ENCODE measurements at regions not wholly inside any gene's neighbourhood (a gene's known extent, or its start where the extent isn't known, plus 50 kb on each side); places are given as distances from the start of the nearest gene placed in this dataset.
"Not testable (repeated sequence)": the region's sequence is repeated elsewhere in the genome, so short reads cannot be mapped to it uniquely, and the experiment has no call there.

DNA sequence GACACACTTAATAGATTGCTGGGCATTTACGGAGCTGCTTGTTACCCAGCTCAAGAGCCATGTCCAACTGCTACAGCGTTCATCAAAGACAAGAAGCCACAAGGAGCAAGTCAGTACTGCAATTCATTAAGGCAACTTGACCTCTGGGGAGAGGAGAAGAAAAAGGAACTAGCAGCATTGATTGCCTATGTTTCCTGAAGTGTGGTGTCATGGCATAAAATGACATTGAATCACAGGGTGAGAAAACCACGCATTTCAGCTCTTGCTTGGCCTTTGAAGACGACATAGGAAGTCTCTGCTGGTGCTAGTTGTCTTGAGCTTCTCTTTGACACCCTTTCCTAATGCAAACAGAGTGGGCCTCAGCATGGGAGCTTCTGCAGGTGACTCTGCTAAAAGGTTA lies 139.1 kb downstream of the CDH26 start:
- DNase-seq, result no peak

DNA sequence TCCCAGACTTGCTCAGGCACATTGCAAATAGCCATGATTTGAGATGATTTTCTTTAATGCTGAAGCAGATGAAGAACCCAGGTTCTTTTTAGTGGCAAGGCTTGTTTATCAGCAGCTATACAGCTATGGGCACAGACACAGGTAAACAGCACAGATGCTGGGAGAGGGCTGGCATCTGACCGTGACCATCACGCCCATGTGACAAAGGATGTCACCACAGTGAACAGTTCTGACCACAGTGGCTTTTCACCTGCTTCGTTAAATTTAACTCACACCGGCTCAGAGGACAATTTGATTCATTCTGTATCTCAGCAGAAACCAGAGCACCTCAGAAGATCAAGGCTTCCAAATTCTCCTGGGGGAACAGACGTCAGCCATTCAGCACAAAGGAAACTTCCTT lies 142.6 kb downstream of the CDH26 start:
- no peak for DNase-seq

DNA sequence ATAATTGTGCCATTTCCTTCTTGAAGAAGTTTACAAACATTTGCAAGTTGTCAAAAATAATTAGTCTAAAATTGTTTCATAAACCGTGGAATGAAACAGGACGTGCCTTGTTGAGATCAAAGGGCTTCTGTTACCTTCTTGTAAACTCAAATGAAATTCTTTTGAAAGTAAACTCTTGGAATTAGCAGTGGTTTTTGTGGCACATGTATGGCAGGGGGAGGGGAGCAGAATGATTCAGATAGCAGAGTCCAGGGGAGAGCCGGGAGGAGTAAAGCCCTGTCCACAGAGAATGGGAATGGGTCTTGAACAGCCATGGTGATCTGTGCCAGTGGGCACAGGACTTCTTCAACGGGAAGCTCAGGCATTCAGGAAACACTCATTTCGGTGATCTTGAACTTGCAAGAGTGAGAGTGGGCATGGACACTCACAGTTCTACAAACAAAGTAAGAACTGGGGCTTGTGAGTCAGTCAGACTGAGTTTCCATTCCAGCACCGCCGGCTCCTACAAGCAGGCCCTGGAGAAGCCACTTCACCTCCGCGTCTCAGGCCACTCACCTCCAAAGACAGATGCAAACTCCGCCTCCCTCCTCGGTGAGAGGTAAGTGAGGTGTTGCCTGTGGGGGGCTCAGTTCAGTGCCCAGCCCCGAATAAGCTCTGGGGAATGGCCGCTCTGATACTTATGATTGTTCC lies 143.1 kb downstream of the CDH26 start:
- no peak for DNase-seq

DNA sequence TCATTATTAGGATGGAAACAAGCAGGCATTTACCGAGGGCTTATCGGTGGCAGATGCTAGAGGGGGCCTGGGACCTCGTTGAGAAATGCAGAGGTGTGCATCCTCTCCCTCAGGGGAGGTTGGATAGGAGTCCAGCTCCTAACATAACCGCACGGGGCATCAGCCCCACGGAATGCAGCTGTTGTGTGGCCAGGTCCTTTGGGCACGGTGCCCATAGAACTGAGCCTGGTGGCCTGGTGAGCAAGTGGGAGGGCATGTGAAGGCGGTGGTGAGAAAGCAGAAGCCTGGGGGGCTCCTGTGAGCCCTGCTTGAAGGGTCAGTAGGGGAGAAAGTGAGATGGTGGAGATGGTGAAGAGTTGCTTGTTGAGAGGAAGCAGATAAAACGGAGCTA lies 143.7 kb downstream of the CDH26 start:
- DNase-seq, result no peak

DNA sequence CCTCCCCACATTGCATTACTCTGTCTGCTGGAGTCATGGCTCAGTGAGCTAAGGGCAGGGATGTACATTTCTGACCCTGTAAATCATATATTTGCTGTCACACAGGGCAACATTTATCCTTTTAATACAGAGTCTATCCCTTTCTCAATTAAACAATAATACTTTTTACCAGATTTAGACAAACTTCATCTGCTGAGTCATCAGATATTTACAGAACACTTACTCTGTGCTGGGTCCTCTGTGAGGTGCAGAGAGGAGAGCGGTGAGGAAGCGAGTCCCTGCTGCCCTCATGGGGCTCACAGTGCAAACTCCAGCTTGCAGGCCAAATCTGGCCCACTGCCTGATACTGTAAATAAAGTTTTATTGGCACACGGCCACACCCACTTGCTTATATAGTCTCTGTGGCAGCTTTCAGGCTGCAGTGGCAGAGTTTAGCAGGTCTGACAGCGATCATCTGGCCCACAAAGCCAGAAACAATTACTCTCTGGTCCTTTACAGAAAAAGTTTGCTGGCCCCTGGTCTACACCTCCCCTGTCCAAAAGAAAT lies 144.5 kb downstream of the CDH26 start:
- DNase-seq, result no peak

DNA sequence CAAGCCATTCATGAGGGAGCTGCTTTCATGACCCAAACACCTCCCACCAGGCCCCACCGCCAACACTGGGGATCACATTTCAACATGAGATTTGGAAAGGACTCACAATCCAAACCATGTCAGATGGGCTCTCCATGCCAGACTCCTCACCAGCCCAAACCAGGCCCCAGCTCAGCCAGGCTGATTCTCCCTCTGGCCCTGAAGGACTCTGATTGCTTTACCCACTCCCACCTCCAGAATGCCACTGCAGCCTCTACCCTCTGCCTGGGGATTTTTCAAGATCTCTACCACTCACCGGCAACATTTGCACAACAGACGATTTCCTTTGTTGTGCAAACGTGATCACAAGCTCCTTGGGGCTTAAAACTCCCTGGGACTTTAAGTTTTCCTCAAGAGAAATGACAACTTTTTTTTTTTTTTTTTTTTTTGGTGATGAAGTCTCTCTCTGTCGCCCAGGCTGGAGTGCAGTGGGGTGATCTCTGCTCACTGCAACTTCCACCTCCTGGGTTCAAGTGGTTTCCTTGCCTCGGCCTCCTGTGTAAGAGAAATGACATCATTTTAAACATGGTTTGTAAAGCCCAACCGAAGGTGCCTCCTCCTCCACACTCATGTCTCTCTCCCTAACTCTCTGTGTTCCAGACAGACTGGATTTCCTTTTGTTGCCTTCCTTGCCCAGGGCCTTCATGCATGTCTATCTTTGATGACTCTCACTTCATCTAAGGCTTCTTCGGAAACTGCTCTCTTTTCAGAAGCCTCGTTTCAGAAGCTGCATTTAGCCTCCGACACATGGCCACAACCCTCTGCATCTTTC lies 147.0 kb downstream of the CDH26 start:
- no peak for DNase-seq

DNA sequence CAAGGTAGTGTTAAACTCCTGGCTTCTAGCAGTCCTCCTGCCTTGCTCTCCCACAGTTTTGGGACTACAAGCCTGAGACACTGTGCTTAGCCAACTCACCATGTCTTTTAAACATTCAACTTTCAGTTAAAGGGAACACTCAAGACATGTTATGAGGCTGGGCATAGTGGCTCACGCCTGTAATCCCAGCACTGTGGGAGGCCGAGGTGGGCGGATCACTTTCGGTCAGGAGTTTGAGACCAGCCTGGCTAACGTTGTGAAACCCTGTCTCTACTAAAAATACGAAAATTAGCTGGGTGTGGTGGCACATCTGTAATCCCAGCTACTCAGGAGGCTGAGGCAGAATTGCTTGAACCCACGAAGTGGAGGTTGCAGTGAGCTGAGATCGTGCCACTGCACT lies 148.0 kb downstream of the CDH26 start:
- not testable (repeated sequence) for DNase-seq

DNA sequence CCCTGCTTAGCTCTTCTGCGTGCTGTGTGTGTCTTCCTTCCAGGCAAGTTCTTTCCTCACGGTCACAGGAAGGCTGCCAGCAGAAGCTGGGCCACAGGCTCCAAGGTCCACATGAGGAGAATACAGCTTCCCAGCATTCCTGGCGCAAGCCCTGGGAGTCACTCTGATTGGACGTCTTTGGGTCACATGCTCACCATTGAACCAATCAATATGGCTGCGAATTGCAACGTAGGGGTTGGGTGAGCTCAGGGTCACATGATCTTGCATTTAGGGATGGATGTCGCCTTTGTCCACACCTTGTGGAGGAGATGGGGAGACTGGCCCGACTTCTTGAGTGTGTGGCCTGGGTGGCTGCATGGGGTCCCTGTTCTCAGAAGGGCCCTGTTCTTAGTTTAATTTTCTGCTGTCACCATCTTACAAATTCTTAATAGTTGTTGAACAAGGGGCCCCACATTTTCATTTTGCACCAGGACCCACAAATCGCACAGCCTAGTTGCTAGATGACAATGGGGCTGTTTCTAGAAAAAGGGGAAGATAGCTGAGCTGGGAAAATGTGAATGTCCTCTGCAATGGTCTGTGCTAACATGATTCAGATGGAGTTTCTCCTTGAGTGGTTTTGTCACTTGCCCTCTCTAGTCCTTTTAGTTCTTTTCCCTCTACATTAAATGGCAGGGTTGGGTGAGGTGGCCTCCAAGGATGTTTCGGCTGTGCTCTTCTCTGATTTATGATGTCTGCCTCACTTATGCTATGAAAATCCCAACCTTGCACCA lies 149.6 kb downstream of the CDH26 start:
- DNase-seq, result no peak

DNA sequence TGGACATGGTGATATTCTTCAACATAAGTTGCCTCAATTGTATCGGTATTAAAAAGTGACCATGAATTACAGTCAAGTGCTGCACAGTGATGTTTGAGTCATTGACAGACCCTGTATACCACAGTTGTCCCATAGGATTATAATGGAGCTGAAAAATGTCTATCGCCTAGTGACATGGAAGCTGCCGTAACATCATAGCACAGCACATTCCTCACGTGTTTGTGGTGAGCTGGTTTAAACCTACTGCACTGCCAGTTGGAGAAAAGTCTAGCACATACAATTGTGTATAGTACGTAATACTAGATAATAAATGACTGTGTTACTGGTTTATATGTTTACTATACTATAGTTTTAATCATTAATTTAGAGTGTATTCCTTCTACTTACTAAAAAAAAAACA lies 150.2 kb downstream of the CDH26 start:
- no peak for DNase-seq

DNA sequence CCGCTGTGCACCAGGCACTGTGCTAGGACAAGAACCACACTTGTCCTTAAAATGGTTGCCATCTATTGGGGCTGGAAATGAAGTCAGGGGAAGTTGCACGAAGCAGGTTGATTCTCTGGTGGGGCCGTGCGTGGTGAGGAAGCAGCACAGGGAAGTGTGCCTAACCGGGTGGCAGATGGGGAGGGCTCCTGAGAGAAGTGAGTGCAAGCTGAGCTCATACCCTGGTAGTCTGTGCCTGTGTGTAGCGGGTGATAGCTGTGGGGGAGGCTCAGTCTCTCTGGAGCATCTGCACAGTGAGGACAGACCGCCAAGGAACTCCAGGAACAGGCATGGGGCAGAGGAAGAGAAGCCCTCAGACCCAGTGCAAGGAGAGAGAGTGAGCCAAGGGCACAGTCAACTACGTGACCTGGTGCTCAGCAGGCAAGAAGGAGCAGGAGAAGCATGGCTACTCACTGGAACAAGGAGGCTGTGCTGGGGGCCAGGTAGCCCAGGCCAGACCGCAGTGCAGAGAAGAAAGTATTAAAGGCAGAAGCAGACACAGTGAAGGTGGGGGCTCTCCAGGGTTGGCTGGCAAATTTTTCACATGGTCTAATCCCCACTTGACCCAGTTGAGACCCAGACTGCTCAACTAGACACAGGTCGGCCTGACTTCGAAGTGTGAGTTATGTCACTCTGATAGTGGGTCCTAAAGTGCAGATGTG lies 155.0 kb downstream of the CDH26 start:
- DNase-seq, result no peak

DNA sequence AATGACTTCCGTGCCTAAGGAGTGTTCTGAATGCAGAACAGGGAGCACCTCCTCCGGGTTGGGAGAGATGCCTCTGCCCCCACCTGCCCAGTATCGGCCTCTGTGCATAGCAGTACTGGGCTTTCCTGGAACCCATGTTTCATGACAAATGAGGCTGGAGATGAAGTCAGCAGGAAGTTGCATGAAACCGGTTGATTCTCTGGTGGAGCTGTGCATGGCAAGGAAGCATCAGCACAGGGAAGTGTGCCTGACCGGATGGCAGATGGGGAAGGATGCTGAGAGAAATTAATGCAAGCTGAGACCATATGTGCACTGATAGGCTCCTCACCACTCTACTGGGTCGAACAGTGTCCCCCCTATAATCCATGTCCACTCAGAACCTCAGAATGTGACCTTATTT lies 155.5 kb downstream of the CDH26 start:
- DNase-seq, result no peak

DNA sequence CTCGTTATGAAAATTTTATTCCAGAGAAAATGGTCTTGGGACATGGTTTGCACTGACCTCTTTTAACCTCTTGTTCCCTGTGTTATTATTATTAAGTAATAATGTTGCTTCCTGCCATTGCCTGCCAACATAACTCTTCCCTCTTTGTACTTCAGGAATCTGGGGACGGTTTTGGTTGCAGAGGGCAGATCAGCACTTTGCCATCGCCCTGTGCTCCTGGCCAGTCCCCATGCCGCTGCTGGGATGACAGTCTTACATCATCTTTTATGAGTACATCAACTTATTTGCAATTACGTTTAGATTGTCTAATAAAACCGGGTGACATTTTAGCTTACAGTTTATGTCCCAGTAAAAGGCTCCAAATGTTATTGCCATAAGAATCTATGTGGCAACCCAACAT lies 157.2 kb downstream of the CDH26 start:
- no peak for DNase-seq

DNA sequence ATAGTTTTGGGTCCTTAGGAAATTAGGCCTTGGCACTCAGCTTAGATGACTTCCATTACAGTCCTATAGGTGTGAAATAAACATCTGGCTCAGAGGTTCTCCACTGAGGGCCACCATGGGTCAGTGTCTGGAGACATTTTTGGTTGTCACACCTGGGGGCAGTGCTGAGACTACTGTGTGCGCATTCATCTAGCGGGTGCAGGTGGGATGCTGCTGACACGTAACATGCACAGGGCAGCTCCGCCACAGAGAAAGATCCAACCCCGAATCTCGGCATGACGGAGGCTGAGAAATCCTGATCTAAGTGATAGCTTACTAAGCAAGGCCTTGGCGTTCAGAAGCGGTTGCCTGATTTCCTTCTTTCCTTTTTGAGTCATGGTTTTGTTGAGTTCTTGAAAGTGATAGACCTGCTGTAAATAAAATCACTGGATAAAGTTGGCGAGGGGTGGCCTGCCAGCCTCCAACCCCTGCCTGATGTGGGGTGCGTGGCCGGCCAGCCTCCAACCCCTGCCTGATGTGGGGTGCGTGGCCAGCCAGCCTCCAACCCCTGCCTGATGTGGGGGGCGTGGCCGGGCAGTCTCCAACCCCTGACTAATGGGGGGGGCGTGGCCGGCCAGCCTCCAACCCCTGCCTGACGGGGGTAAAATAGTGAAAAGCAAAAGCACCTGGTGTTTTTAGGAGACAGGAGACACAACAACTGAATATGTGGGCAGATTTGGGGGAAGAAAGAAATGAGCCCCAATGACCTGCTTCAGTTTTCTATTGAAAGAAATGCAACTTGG lies 158.1 kb downstream of the CDH26 start:
- DNase-seq, result no peak

DNA sequence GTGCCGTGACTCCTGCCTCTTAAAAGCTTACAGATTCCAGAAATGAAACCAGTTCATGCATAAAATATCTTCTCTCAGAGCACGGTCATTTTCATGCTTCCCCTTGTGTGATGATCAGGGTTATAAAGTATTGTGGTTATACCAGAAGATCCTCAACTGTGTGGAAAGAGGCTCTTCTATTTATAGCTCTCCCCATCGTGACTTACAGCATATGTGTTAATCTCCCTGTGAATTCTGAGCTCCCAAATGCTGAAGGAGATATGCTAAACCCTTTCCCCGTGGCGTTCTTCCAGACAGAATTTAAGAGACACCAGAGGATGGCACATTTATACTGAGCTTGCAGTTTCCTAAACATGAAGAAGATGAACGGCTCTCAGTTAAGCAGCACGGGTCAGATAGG lies 158.8 kb downstream of the CDH26 start:
- no peak for DNase-seq

DNA sequence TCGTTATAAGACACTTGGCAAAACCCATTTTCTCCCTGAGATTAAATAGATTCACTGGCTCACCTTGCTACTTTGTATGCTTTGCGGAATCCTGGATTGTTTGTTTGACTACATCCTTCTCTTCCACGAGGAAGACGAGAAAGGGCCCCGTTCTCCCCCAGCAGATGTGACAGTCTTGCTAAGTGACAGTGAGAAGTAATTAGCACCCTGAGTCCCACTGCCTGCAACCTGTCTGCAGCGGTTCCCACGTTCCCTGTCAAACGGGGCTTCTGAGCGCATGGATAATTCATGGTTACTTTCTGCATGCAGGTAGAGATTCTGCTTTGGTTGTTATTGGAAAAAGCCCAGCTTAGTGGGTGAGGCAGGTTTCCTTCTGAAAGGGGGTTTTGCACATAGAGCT lies 163.7 kb downstream of the CDH26 start:
- no peak for DNase-seq

DNA sequence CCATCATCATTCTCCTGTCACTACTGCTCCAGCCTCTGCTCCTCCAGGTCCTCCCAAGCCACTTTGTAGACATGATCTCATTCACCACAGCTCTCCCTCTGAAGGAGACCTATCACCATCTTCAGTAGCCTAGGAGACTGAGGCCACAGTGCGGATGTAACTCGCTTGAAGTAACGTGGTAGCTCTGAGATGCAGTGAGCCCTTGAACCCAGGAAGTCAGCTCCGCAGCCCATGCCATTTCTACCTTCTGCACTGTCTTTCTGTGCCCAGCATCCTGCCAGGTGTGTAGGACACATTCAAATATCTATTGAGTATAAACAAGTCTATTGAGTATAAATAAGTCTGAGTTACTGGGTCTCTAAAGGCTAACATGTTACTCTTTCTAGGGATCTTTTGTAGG lies 164.4 kb downstream of the CDH26 start:
- no peak for DNase-seq

DNA sequence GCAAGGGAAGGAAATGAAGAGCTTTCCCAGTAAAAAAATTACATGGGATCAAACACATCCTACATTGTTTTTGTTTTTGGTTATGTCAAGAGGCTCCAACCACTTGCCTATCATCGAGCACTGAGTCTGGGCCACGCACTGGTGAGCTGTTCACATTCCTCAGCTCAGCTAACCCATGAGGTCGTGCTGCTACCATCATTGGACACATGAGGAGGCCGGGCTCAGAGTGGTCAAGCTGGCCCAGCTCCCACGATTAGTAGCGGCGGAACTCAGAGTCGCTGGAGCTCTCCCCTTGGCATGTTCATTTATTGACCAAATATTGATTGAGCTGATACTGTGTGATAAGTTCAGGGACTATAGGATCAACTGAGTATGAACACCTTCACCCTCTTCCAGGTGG lies 164.9 kb downstream of the CDH26 start:
- no peak for DNase-seq

DNA sequence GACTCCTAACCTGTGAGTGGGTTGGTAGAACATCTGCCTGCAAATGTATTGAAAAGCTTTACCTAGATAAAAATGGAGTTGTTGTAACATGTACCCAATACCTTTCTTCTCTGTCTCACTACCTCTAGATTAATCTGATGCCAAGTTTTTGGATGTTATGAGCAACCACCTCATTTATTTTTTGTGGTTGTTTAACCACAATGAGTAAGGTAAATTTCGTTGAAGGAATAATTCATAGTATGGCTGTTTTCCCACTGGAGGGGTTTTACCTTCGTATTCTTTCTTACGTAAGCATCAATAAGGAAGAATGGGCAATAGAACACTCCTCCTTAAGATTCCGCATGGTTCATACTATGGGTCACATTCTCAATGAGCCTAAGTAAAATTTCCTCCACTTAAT lies 165.4 kb downstream of the CDH26 start:
- DNase-seq, result no peak

DNA sequence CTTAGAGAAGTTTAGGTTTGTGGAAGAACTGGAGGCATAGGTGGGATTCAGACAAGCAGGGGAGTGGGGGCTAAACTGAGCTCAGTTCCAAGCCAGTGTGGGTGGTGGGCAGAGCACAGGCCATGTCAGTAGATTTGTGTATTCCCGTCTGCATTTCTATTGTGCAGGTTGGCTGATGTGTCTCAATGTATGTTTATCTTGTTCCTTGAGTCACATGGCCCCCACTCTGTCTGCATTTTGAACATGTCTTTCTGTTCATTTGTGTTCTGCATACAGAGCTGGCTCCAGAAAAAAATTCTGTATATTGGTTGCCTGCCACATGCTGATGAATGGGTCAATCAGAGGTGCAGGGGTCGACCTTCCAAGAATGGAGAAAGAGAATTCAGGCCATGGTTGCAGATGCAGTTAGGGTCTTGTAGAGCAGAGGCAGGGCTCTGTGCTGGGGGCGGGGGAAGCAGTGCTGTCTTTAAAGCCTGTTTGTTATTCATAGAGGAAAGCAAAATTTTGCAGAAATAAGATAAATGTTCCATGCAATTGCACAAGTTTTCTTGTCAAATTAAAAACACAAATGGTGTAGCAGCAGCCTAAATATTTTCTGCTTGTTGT lies 166.7 kb downstream of the CDH26 start:
- no peak for DNase-seq

DNA sequence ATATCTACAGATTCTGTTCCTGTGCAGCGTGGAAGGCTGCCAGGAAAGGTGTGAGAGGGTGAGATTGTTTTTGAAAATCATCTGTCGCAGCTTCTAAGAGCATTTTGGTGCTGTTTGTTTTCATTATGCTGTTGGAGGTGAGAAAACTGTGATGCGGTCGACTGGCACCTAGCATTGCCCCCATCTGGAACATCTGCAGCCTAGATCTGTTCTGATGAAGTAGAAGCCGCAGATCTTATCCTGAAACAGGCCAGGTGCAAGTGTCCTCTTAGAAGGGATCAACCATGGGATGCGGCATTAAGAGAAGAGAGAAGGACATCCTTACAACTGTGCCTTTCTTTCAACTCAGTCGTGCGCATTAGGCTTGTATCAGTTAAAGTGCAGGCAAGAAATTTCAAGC lies 167.3 kb downstream of the CDH26 start:
- DNase-seq, result no peak

DNA sequence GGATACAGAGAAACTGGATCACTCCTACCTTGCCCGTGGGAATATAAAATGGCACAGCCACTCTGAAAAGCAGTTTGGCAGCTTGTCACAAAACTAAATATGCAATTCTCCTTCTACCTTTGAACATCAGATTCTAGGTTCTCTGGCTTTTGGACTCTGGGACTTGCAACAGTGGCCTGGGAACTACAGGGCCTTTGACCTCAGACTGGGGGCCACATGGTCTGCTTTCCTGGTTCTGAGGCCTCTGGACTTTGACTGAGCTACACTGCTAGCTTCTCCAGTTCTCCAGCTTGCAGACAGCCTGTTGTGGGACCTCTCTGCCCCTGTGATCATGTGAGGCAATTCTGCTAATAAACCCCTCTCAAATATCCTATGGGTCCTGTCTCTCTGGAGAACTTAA lies 168.8 kb downstream of the CDH26 start:
- DNase-seq, result no peak

DNA sequence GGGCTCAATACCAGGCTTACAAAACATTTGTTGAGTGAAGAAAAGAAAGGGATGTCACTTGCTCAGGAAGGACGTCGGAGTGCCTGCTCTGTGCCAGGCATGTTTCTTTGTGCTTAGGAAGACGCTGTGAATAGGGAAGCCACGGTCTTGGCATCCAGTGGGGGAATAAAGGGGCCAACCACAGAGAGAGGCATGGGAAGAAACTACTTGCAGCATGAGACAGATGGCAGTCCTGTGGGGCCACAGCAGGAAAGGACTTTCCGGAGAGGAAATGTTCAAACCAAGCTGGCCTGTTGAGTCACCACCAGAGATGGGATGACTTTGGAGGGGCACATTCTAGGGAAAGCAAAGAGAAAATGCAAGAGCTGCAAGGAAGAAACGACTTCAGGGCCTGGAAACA lies 173.2 kb downstream of the CDH26 start:
- DNase-seq, result no peak
